KMS-11 (cell line): ENCODE measurements at regions not wholly inside any gene's neighbourhood (a gene's known extent, or its start where the extent isn't known, plus 50 kb on each side); places are given as distances from the start of the nearest gene placed in this dataset.

ENCODE experiments used
- H2AFZ ChIP-seq: fragments of 200-600 bp; sonication (generic); 2 replicates; pipeline ENCODE4 v1.6.1; 2016; ENCODE audit warnings: antibody characterized with exemption, mixed run types, low read depth
- H3K27ac ChIP-seq: fragments of 200-600 bp; sonication (generic); 2 replicates; pipeline ENCODE4 v1.6.1; 2016; ENCODE audit warnings: mild to moderate bottlenecking, mixed run types
- H3K27me3 ChIP-seq: fragments of 200-600 bp; sonication (generic); 2 replicates; pipeline ENCODE4 v1.6.1; 2017; ENCODE audit warnings: mild to moderate bottlenecking, low read depth, mixed run types, moderate library complexity; ENCODE audit not compliant: insufficient read depth
- H3K36me3 ChIP-seq: fragments of 200-600 bp; sonication (generic); 2 replicates; pipeline ENCODE4 v1.6.1; 2017; ENCODE audit warnings: mild to moderate bottlenecking, mixed run types; ENCODE audit not compliant: insufficient read depth
- H3K4me1 ChIP-seq: fragments of 200-600 bp; sonication (generic); 2 replicates; pipeline ENCODE4 v1.6.1; 2016; ENCODE audit warnings: mild to moderate bottlenecking, low read depth, mixed run types; ENCODE audit not compliant: poor library complexity, severe bottlenecking
- H3K4me2 ChIP-seq: fragments of 200-600 bp; sonication (generic); 2 replicates; pipeline ENCODE4 v1.7.0; 2016; ENCODE audit warnings: mild to moderate bottlenecking, mixed run types
- H3K4me3 ChIP-seq: fragments of 200-600 bp; sonication (generic); IDR thresholded peaks from 2 replicates; pipeline ENCODE4 v1.6.1; 2017; ENCODE audit warnings: low read depth, low read length, mixed read lengths; ENCODE audit not compliant: insufficient read depth
- H3K79me2 ChIP-seq: fragments of 200-600 bp; sonication (generic); 2 replicates; pipeline ENCODE4 v1.6.1; 2016; ENCODE audit warnings: low read depth, mixed run types; ENCODE audit not compliant: insufficient read depth
- H3K9ac ChIP-seq: fragments of 200-600 bp; sonication (generic); 2 replicates; pipeline ENCODE4 v1.6.1; 2016; ENCODE audit warnings: mild to moderate bottlenecking, mixed run types
- H4K20me1 ChIP-seq: fragments of 200-600 bp; sonication (generic); 2 replicates; pipeline ENCODE4 v1.6.1; 2016; ENCODE audit warnings: mild to moderate bottlenecking, mixed run types; ENCODE audit not compliant: insufficient read depth
- TF ChIP-seq, protein P1 (sequence below): fragments of 200-600 bp; sonication (generic); conservative IDR thresholded peaks from 2 replicates; pipeline ENCODE4 v1.6.1; 2017; ENCODE audit warnings: low read depth, mild to moderate bottlenecking, antibody characterized with exemption, low read length, moderate library complexity, mixed read lengths

DNA sequence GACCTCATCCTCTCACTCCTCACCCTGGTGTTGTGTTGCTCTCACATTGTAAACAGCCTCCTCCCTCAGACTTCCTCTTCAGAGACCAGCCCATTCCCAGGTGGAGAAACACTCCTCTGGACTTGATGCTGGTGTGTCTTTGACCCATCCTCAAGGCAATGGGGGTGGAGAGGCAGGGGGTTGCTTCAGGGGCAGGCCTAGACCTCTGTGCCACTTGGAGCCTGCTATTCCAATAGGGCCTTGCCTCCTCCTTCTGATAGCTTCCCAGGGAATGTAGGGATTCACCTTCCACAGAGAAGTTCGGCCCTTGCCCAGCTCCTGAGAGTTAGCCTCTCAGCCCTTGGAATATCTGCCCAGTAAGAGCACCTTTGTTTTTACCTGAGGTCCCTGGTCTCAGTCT, 606.6 kb upstream of the CADM1 start:
- Histone ChIP-seq H3K36me3 (no peaks in the 10 kb centered on the region), H3K4me3 (no peak overlapping the region), H3K4me1 (no peaks in the 10 kb centered on the region), H3K9ac (no peak overlapping the region), H2AFZ (no peak overlapping the region), H3K79me2 (no peaks in the 10 kb centered on the region), H3K27me3 (no peaks in the 10 kb centered on the region), H3K27ac (no peak overlapping the region), H3K4me2 (no peak overlapping the region), H4K20me1 (no peaks in the 10 kb centered on the region)
- TF ChIP-seq, protein P1, sequence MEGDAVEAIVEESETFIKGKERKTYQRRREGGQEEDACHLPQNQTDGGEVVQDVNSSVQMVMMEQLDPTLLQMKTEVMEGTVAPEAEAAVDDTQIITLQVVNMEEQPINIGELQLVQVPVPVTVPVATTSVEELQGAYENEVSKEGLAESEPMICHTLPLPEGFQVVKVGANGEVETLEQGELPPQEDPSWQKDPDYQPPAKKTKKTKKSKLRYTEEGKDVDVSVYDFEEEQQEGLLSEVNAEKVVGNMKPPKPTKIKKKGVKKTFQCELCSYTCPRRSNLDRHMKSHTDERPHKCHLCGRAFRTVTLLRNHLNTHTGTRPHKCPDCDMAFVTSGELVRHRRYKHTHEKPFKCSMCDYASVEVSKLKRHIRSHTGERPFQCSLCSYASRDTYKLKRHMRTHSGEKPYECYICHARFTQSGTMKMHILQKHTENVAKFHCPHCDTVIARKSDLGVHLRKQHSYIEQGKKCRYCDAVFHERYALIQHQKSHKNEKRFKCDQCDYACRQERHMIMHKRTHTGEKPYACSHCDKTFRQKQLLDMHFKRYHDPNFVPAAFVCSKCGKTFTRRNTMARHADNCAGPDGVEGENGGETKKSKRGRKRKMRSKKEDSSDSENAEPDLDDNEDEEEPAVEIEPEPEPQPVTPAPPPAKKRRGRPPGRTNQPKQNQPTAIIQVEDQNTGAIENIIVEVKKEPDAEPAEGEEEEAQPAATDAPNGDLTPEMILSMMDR: no peak

DNA sequence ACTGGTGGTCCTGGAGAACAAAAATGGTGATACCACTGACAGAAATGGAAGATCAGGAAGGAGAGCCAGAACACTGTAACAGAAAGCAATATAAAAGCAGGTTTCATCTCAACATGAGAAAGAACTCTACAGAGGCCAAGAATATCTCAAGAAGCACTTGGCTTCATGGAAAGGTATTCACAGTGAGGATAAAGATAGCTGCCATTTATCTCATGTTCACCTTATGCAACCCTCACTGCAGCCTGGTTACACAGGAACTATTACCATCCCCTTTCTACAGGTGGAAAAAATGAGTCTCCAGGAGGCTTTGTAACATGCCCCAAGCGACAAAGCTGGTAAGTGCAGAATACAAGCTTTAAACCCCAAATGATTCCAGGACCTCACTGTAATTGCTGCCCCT, 606.1 kb upstream of the CADM1 start:
- no peak overlapping the region for H3K9ac ChIP-seq
- H3K79me2 ChIP-seq: no peaks in the 10 kb centered on the region
- H3K4me1 ChIP-seq: no peaks in the 10 kb centered on the region
- H4K20me1 ChIP-seq: no peaks in the 10 kb centered on the region
- no peaks in the 10 kb centered on the region for H3K27me3 ChIP-seq
- H3K27ac ChIP-seq: no peak overlapping the region
- TF ChIP-seq, protein P1: no peak
- H3K36me3 ChIP-seq: no peaks in the 10 kb centered on the region
- H2AFZ ChIP-seq: no peak overlapping the region
- no peak overlapping the region for H3K4me3 ChIP-seq
- H3K4me2 ChIP-seq: no peak overlapping the region

DNA sequence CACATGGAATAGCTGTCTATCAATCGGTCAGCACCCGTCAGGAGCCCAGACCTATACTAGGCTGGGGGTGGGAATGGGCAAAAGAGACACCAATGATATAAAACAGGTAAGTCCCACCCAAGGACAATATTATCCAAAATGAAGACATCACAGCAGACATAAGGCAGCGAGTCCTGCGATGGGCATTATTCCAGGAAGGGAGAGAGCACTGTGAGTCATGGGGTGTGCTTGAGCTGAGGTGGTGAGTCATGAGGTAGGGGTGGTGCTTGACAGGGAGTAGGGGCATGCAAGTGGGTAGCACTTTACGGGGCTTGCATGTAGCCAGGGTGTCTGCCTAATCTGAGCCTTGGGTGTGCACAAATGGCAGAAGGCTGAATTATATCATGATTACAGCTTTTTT, 605.0 kb upstream of the CADM1 start:
- Histone ChIP-seq H4K20me1 (no peaks in the 10 kb centered on the region), H3K79me2 (no peaks in the 10 kb centered on the region), H3K27me3 (no peaks in the 10 kb centered on the region), H3K9ac (no peak overlapping the region), H3K4me1 (no peaks in the 10 kb centered on the region), H3K27ac (no peak overlapping the region), H3K4me3 (no peak overlapping the region), H2AFZ (no peak overlapping the region), H3K36me3 (no peaks in the 10 kb centered on the region), H3K4me2 (no peak overlapping the region)
- TF ChIP-seq, protein P1: no peak

DNA sequence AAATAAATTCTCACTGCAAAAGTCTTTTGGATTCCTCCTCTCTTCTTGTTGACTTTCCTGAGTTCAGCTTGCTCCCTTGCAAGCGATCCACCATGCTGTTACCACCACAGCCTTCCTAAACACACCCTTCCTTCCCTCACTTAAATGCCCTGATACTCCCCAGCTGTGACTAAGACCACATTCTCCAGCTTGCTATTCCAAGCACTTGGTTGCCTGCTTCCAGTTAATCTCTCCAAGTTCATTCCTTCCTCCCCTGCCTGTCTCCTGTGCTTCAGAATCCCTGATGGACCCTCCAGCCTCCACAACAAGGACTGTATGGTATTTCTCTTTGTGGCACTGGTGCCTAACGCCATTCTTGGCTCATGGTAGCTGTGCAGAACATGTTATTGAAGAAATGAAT, 603.9 kb upstream of the CADM1 start:
- Histone ChIP-seq H3K27me3 (no peaks in the 10 kb centered on the region), H4K20me1 (no peaks in the 10 kb centered on the region), H3K4me1 (no peaks in the 10 kb centered on the region), H3K9ac (no peak overlapping the region), H3K4me3 (no peak overlapping the region), H3K4me2 (no peak overlapping the region), H3K36me3 (no peaks in the 10 kb centered on the region), H3K27ac (no peak overlapping the region), H2AFZ (no peak overlapping the region), H3K79me2 (no peaks in the 10 kb centered on the region)
- TF ChIP-seq, protein P1: no peak

DNA sequence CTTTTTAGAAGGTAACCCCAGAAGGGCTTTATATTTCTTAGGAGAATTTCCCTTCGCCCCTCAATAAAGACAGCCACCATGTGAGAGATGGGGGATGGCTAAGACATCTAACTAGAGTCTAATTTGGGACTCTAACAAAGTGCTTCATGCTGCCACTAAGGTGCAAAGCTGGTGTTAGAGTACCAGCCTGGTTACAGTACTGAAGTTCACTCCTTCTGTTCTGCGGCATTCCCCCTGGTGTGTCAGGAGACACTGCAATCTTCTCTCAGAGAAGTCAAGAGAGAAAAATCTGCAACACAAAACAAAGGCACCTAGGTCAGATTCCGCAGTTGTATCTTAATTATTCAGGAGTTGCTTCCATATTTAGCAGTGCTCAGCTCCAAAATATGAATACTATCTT, 603.0 kb upstream of the CADM1 start:
- Histone ChIP-seq H3K4me2 (no peak overlapping the region), H3K4me1 (no peaks in the 10 kb centered on the region), H3K9ac (no peak overlapping the region), H3K4me3 (no peak overlapping the region), H2AFZ (no peak overlapping the region), H3K36me3 (no peaks in the 10 kb centered on the region), H4K20me1 (no peaks in the 10 kb centered on the region), H3K27me3 (no peaks in the 10 kb centered on the region), H3K79me2 (no peaks in the 10 kb centered on the region), H3K27ac (no peak overlapping the region)
- TF ChIP-seq, protein P1: no peak
